ENCODE measurements at regions not wholly inside any gene's neighbourhood (a gene's known extent, or its start where the extent isn't known, plus 50 kb on each side); places are given as distances from the start of the nearest gene placed in this dataset.
"Not testable (repeated sequence)": the region's sequence is repeated elsewhere in the genome, so short reads cannot be mapped to it uniquely, and the experiment has no call there.

- no peak for DNase-seq
Measured at GRCh38 chr2:195451160-195451559, 205.9 kb upstream of the SLC39A10 start.

- no peak for DNase-seq
Measured at GRCh38 chr2:195450552-195451113, 206.4 kb upstream of the SLC39A10 start.

DNA sequence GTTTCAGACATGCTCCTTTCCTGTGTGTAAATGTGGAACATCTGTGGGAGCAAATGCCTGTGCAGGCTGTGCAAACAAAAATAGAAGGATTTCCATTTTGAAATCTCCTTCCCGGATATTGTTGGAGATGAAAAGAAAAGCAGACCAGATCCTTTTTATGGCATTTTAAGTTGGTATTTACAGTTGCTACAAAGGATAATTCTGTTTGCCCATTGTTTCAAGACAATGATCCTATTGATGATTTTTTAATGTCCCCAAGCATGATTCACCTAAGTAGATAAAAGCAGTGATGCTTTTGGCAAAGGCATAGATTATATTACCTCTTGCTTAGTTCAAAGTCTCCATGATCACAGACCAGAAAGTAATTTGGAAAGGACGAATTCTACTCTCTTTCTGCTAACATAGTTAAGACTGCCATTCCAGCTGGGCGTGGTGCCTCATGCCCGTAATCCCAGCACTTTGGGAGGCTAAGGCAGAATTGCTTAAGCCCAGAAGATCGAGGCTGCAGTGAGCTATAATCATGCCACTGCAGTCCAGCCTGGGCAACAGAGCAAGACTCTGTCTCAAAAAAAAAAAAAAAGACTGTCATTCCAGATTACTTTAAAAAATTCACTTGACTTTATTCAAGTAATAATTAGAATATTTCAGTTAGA, 209.6 kb upstream of the SLC39A10 start:
- DNase-seq = no peak

- DNase-seq = no peak
Measured at GRCh38 chr2:195445639-195446038, 211.4 kb upstream of the SLC39A10 start.

GRCh38 chr2:195443926-195444325, 213.1 kb upstream of the SLC39A10 start:
- no peak for DNase-seq

DNA sequence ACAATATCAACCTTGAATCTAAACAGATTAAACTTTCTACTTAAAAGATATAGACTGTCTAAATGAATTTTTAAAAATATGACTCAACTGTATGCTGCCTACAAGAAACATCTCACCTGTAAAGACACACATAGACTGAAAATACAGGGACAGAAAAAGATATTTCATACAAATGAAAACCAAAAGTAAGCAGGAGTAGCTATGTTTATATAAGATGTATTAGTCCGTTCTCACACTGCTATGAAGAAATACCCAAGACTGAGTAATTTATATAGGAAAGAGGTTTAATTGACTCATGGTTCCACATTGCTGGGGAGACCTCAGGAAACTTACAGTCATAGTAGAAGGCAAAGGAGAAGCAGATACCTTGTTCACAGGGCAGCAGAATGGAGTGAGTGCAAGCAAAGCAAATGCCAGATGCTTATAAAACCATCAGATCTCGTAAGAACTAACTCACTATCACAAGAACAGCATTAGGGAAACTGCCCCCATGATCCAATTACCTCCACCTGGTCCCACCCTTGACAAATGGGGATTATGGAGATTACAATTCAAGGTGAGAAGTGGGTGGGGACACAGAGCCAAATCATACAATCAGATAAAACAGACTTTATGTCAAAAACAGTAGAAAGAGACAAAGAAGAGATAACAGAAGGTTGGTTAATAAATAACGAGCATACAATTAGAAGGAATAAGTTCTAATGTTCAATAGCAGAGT, 214.4 kb upstream of the SLC39A10 start:
- no peak for DNase-seq

GRCh38 chr2:195438692-195439091, 218.3 kb upstream of the SLC39A10 start:
- no peak for DNase-seq

DNA sequence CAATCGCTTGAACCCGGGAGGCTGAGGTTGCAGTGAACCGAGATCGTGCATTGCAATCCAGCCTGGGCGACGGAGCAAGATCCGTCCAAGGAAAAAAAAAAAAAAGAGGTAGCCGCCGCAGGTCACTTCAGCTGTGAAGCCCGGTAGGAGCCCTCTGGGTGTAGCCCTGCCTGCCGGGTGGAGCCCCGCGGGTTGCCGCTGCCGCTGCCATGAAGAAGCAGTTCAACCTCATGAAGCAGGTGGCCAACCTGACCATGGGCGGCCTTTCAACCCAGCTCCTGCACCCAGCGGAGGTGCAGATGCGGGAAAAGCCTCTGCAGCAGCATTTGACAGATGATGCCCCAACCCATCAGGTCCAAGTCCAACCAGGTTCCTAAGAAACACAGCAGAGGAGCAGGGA, 219.5 kb upstream of the SLC39A10 start:
- DNase-seq = no peak

DNA sequence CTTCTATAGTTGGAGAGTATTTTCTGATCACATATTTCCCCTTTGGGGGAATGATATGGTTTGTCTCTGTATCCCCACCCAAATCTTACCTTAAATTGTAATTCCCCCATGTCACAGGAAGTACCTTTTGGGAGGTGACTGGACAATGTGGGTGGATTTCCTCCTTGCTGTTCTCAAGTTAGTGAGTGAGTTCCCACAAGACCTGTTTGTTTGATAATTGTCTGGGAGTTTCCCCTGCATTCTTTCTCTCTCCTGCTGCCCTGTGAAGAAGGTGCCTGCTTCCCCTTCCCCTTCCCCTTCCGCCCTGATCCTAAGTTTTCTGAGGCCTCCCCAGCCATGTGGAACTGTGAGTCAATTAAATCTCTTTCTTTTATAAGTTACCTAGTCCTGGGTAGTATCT, 222.7 kb upstream of the SLC39A10 start:
- DNase-seq = no peak

DNA sequence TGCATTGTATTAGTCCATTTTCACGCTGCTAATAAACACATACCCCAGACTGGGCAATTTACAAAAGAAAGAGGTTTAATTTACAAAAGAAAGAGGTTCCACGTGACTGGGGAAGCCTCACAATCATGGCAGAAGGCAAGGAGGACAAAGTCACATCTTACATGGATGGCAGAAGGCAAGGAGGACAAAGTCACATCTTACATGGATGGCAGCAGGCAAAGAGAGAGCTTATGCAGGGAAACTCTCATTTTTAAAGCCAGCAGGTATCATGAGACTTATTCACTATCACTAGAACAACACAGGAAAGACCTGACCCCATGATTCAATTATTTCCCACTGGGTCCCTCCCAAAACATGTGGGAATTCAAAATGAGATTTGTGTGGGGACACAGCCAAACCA, 223.3 kb upstream of the SLC39A10 start:
- DNase-seq = not testable (repeated sequence)

DNA sequence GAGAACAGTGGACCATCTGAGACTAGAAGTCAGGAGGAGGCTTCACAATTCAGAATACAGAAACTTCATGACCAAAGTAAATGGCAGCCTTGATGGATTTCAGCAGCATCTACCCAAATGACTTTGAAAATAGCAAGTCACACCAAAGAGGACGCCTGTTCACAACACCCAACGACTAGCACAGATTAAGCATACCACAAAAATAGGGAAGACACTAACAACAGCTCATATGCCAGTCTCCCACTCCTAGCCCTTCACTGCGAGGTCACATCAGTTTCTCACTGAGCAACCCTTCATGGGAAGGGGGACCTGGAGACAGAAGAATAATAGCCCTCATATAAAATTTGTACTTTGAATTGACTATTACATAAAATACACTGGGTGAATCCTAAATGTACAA, 228.4 kb upstream of the SLC39A10 start:
- DNase-seq = no peak

- no peak for DNase-seq
Measured at GRCh38 chr2:195425328-195425727, 231.7 kb upstream of the SLC39A10 start.

DNA sequence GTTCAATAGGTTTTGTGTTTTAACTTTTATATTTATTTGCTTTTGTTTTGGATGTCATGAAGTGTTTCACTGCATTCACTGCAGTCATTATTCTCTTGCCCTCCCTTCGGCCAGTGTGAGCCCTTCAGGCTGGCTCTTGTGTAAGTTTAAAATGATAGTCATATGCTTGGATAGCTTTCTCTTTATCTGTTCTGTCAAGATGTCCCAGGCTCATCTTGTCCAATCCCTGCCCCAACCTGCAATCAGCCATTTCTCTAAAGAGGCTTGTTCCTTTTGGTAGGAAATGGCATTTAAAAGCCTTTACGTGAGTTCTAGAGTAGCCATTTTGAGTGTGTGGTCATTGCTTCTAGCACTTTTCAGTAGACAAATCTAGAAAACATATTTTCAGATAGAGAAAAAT, 238.0 kb upstream of the SLC39A10 start:
- no peak for DNase-seq

DNA sequence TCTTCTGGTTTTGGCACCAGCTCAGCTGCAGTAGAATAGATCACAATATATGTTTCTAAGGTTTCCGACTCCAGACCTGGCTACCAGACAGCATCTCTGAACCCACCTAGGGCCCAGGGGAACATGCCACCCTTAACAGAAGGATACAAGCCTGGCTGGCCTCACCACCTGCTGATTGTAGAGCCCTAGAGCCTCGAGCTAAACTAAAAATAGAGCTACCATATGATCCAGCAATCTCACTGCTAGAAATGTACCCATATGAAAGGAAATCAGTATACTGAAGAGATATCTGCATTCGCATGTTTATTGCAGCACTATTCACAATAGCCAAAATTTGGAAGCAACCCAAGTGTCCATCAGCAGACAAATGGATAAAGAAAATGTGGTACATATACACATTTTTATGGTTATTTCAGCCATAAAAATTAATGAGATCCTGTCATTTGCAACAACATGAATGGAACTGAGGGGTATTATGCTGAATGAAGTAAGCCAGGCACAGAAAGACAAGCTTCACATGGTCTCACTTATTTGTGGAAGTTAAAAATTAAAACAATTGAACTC, 242.4 kb upstream of the SLC39A10 start:
- DNase-seq = no peak

DNA sequence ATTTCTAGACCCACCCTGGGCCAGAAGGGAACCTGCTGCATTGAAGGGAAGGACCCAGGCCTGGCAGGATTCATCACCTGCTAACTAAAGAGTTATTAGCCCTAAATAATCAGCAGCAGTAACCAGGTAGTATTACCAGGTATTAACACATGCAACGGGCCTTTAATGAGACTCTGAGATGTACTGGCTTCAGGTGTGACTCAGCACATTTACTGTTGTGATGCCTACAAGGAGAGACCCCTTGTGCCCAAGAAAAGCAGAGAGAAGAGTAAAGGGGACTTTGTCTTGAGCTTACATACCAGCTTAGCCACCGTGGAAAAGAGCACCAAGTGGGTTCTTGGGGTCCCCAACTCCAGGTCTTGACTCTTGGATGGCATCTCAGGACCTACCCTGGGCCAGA, 243.1 kb upstream of the SLC39A10 start:
- no peak for DNase-seq

DNA sequence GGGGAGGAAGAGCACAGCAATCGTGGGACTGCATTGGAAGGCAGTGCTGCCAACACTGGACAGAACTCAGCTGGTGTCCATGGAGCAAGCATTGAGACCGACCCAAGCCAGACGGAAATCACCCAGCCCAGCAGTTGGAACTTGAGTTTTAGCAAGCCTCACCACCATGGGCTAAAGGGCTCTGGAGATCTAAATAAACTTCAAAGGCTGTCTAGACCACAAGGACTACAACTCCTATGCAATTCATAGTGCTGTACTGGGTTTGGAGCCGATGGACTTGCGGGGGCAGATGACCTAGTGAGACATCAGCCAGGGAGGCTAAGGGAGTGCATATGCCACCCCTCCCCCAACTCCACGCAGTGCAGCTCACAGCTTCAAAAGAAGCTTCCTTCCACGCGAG, 243.6 kb upstream of the SLC39A10 start:
- DNase-seq = no peak

GRCh38 chr2:195411219-195411687, 245.8 kb upstream of the SLC39A10 start:
- no peak for DNase-seq

DNA sequence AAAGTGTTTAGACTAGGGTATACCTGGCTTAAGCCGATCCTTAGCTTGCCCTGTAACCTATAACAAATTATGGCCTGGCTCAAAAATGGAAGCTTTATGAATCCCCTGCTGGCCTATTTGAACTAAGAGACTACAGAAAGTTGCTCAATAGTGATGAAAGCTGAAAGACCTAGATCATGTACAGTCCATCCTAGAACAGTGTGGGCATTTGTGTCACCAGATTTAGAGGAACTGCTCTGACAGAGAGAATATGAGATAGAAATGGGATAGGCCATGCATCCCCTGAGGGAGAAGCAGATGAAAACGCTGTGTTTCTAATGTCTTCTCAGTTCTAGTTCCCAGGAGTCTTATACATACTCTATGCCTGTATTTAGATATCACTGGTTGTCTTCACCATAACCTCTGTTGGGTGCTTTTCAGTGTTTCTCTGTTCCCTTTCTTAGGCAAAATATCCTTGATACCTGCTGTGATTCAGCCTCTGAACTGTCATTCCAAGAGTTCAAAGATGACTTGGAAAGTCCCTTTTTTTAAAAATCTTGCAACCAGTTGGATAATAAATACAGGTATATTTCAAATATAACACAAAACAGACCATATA, 246.9 kb upstream of the SLC39A10 start:
- no peak for DNase-seq

GRCh38 chr2:195408811-195409210, 248.2 kb upstream of the SLC39A10 start:
- no peak for DNase-seq

GRCh38 chr2:195408196-195408595, 248.8 kb upstream of the SLC39A10 start:
- DNase-seq = no peak

GRCh38 chr2:195407783-195408182, 249.2 kb upstream of the SLC39A10 start:
- DNase-seq = no peak

DNA sequence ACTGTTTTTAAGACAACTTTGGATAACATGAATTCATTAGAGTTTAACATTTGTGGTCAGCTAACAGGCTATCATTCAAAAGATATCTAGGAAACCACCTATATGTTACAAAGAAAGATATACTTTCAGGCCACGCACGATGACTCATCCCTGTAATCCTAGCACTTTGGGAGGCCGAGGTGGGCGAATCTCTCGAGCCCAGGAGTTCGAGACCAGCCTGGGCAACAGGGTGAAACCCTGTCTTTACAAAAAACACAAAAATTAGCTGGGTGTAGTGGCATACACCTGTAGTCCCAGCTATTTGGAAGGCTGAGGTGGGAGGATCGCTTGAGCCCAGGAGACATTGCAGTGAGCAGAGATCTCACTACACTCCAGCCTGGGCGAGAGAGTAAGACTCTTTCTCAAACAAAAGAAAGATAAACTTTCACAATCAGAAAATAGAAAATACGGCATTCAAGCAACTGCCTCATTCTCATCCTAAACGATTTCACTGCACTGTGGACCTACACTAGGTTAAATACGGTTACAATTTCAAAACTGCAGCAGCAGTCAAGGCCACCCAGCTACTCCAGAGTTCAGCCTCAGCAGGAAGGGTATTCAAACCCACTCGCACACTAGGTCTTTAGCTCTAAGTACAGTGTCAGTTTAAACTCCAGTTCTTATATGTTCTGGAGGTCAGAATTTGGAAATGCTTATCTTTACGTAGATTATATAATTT, 250.0 kb upstream of the SLC39A10 start:
- DNase-seq = no peak

DNA sequence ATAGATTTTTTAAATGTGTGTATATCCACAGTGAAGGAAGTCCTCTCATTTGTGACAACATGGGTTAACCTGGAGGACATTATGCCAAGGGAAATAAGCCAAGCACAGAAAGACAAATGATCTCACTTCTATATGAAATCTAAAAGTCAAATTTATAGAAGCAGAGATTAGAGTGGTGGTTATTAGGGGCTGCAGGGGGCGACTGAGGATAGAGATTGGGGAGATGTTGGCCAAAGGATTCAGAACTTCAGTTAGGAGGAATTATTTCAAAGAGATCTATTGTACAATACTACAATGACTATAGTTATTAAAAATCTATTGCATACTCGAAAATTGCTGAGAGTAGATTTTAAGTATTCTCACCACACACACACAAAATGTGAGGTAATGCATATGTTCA, 252.4 kb upstream of the SLC39A10 start:
- no peak for DNase-seq
